SU-DHL-6 (cell line): ENCODE measurements at regions not wholly inside any gene's neighbourhood (a gene's known extent, or its start where the extent isn't known, plus 50 kb on each side); places are given as distances from the start of the nearest gene placed in this dataset.

Experiments used
- EZH2phosphoT487 ChIP-seq: fragments of 200-600 bp; sonication (generic), shearing (Covaris generic); conservative IDR thresholded peaks from 2 replicates; pipeline ENCODE4 v1.6.1; 2018; ENCODE audit warnings: mild to moderate bottlenecking, antibody characterized with exemption, low read length, moderate library complexity, mixed read lengths
- TF ChIP-seq, protein P1 (sequence below): fragments of 200-600 bp; sonication (generic); IDR thresholded peaks from one replicate; pipeline ENCODE4 v1.5.1; 2017; ENCODE audit warnings: antibody characterized with exemption, mild to moderate bottlenecking, low read length, moderate library complexity; ENCODE audit not compliant: insufficient read depth, poor library complexity, severe bottlenecking

DNA sequence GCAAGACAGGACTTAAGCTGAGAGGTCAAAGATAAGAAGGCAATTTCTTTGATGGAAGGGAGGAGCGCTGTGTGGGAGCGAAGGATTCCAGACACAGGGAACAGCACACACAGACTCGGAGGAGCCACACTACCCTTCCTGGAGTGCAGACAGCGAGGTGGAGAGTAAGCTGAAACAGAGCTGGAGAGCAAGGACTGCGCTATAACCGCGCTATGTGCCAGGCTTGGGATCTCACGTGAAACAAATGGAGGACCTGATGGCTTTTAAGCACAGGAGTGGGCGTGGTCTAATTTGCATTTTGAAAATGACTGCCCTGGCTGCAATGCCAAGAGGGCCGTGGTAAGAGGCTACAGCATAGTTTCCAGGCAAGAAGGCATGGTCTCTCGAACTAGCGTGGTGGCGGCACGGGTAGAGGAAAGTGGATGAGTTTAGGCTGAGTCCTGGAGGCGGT is 113.9 kb upstream of the SORBS2 start:
- TF ChIP-seq, protein P1, sequence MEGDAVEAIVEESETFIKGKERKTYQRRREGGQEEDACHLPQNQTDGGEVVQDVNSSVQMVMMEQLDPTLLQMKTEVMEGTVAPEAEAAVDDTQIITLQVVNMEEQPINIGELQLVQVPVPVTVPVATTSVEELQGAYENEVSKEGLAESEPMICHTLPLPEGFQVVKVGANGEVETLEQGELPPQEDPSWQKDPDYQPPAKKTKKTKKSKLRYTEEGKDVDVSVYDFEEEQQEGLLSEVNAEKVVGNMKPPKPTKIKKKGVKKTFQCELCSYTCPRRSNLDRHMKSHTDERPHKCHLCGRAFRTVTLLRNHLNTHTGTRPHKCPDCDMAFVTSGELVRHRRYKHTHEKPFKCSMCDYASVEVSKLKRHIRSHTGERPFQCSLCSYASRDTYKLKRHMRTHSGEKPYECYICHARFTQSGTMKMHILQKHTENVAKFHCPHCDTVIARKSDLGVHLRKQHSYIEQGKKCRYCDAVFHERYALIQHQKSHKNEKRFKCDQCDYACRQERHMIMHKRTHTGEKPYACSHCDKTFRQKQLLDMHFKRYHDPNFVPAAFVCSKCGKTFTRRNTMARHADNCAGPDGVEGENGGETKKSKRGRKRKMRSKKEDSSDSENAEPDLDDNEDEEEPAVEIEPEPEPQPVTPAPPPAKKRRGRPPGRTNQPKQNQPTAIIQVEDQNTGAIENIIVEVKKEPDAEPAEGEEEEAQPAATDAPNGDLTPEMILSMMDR: no peak
- no peak for TF ChIP-seq EZH2phosphoT487
